AG09309 (cell line): ENCODE measurements at regions not wholly inside any gene's neighbourhood (a gene's known extent, or its start where the extent isn't known, plus 50 kb on each side); places are given as distances from the start of the nearest gene placed in this dataset.

Experiments
- DNase-seq: peaks from one replicate; pipeline ENCODE4 v3.0.0-alpha.2; 2010; ENCODE audit warnings: low read depth
- H3K4me3 ChIP-seq: 2 replicates; pipeline ENCODE4 v1.5.1; 2011; ENCODE audit warnings: mild to moderate bottlenecking, low read depth, low read length, moderate library complexity; ENCODE audit not compliant: control insufficient read depth
- CTCF ChIP-seq: IDR thresholded peaks from 2 replicates; pipeline ENCODE4 v1.5.1; 2011; ENCODE audit warnings: mild to moderate bottlenecking, low read depth, low read length, inconsistent platforms; ENCODE audit not compliant: insufficient read depth, control insufficient read depth; ENCODE audit errors: missing control alignments

DNA sequence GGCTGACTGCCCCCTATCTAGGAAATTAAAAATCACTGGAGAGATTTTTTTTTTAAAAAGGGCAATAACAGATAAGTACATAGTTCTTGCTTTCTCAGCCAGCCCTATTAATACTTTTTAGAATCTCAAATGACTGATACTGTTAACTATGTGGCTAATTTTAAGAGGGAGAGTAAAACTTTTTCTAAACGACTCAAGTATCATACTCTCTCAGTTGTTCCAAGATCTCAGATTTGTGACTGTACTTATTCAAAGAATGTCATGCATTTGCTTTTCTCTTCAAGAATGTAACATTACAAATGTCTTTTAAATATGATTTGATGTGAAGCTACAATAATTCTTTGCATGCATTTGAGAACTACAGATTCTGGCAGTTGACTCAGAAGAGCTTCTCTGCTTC, 55.4 kb upstream of the RAB11FIP2 start:
- DNase-seq = no peak
- H3K4me3 ChIP-seq = no peak overlapping the region
- TF ChIP-seq CTCF = no peak

DNA sequence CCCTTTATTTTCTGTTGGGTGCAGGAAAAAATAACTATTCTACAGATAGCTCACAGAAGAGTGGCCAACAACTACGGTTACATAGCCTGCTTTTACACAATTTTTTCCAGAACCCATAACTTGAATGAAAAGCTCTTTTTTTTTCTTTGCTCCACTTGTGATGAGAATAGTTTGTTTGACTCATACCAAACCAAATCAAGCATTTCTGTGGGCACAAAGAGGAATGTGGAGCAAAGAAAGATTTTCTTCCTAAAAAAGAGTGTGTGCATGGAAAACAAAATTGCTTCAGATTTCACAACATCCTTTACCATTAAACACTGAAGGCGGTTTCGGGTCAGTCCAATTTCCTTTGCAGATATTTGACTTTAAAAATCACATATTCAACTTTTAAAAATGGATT, 54.8 kb upstream of the RAB11FIP2 start:
- H3K4me3 ChIP-seq = no peak overlapping the region
- no peak for TF ChIP-seq CTCF
- peak; percentile 41 for DNase-seq
